ENCODE measurements at regions not wholly inside any gene's neighbourhood (a gene's known extent, or its start where the extent isn't known, plus 50 kb on each side); places are given as distances from the start of the nearest gene placed in this dataset.

DNA sequence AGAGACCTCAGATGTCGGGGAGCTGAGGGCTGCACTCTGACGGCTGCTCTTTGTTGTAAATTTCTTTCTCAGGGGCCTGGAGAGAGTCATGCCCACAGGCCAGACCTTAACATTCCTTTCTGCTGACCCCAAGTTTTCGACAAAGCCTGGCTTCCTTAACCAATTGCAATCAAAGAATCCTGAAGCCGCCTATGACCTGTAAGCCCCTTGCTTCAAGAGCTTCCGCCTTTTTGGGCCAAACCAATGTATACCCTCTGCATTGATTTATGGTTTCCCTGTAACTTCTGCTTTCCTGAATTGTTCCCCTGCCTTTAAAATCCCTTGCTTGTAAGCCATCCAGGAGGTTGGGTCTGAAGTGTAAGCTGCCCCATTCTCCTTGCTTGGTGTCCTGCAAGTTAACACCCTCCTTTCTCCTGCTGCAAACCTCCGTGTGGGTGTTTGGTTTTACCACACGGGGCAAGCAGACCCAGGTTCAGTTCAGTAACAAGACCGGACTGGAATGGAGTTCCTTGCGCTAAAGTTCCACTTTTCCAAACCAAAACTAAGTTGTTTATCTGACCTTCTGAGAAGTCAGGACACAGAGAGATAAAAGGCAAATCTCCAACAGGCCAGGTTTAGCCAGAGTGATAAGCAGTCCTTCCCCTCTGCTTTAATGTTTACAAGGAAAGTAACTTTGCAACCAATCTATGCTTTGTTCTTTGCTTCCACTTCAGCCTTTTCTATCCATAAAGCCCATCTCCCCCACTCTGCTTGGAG lies 141.6 kb downstream of the KCNJ12 start:
- intact Hi-C loops (cut with DNase I) = loop anchor here in 1 of 3 donors (10.0 kb wide), 2 partner anchors 203 to 403 kb away; no protein-coding TSS in a partner anchor
- 61 to 67% methylated on average over 9 of the region's 9 CpGs for WGBS, 2 donors
- no peaks in the 10 kb centered on the region for H3K9me3 ChIP-seq
- no peak overlapping the region for H3K27ac ChIP-seq
- H3K36me3 ChIP-seq = no peaks in the 10 kb centered on the region
- FAIRE-seq = no peak
- no peaks in the 10 kb centered on the region for H3K27me3 ChIP-seq
- TF ChIP-seq, protein P1, sequence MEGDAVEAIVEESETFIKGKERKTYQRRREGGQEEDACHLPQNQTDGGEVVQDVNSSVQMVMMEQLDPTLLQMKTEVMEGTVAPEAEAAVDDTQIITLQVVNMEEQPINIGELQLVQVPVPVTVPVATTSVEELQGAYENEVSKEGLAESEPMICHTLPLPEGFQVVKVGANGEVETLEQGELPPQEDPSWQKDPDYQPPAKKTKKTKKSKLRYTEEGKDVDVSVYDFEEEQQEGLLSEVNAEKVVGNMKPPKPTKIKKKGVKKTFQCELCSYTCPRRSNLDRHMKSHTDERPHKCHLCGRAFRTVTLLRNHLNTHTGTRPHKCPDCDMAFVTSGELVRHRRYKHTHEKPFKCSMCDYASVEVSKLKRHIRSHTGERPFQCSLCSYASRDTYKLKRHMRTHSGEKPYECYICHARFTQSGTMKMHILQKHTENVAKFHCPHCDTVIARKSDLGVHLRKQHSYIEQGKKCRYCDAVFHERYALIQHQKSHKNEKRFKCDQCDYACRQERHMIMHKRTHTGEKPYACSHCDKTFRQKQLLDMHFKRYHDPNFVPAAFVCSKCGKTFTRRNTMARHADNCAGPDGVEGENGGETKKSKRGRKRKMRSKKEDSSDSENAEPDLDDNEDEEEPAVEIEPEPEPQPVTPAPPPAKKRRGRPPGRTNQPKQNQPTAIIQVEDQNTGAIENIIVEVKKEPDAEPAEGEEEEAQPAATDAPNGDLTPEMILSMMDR (IDR thresholded peaks at IDR 0.05) = no peak
- no peak overlapping the region for H3K4me3 ChIP-seq
- no peaks in the 10 kb centered on the region for H3K4me1 ChIP-seq
- peak in 1 of 4 donors; percentile 42 for ATAC-seq
- DNase-seq = no peak

DNA sequence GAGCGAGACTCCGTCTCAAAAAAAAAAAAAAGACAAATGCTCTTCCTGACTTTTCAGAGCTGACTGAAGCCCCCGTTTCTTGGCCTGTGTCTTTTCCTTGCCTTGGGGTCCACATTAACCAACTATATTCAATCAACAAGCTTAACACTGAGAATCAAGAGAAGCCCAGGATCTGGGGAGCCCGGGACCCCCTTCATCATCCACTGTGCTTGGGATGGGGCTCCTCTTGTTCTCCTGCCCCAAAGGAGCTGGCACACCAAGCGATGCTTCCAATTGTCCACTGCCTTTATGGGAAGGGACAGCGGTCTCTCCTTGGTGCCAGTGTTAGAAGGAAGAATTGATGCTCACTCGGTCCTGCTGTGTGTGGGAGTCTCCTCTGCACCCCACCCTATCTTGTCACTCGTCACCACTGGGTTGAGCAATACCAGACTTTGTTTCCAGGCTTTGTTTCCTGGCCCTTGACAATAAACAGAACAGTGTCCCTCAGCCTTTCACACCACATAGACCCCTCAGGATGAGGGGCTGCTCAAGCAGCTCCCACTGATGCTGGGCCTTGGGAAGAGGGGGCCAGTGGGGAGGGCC lies 146.7 kb downstream of the KCNJ12 start:
- TF ChIP-seq, protein P1 (IDR thresholded peaks at IDR 0.05) = no peak
- H3K4me3 ChIP-seq = no peak overlapping the region
- no peaks in the 10 kb centered on the region for H3K9me3 ChIP-seq
- no peaks in the 10 kb centered on the region for H3K4me1 ChIP-seq
- no peak for FAIRE-seq
- H3K27me3 ChIP-seq = no peaks in the 10 kb centered on the region
- no peak overlapping the region for H3K27ac ChIP-seq
- 79 to 81% methylated on average over 6 to 7 of the region's 8 CpGs for WGBS, 2 donors
- H3K36me3 ChIP-seq = no peaks in the 10 kb centered on the region
- no peak for ATAC-seq
- DNase-seq = no peak
- intact Hi-C loops (cut with DNase I) = no loop called here

DNA sequence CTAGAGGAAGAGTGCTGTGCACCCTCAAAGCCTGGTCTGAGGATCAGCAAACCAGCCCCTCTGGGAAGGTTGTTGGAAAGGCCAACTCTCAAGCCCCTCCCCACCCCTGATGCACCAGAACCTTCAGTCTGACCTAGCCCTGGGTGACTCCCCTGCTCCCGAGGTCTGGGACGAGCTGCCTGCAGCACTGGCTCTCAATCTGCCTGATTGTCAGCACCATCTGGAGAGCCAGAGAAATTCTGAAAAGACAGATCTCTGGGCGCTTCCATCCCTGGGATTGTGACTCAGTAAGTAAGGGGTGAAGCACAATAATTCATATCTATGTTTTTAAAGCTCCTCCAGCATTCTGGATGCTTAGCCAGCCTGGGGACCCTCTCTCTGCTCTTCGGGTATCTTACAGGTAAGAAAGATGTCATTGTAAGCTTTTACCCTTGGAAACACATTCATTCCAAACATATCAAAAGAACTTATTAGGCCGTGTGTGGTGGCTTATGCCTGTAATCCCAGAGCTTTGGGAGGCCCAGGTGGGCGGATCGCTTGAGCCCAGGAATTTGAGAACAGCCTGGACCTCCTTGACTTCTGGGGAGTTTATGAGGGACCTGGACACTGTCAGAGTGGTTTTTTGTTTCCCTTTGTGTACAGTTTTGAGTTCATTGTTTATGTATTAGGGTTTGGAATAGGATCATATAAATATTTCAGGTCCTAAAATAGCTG lies 147.5 kb downstream of the KCNJ12 start:
- DNase-seq (no peak), FAIRE-seq (no peak), ATAC-seq (no peak)
- no peaks in the 10 kb centered on the region for H3K9me3 ChIP-seq
- H3K4me1 ChIP-seq = no peaks in the 10 kb centered on the region
- intact Hi-C loops (cut with DNase I) = no loop called here
- H3K36me3 ChIP-seq = no peaks in the 10 kb centered on the region
- no peak overlapping the region for H3K4me3 ChIP-seq
- H3K27ac ChIP-seq = no peak overlapping the region
- TF ChIP-seq, protein P1 (IDR thresholded peaks at IDR 0.05) = no peak
- 54 to 72% methylated on average over 7 of the region's 7 CpGs for WGBS, 2 donors
- H3K27me3 ChIP-seq = no peaks in the 10 kb centered on the region

DNA sequence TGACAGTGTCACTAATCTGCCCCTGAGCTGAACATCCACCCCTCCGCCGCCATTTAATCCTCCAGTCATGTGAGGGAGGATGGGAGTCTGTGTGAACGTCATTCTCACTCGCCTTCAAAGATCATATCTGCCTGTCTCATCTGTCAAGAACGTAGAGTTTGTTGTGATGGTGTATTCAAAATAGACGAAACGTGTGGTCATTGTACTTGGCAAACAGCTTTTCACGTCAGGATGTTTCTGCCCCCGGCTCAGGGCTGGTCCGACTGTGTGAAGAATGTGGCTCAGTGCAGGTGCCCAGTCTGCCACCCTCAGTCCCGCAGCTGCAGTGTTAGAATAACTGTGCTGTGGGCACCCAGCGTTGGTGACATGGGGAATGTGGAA lies 148.0 kb downstream of the KCNJ12 start:
- H3K4me3 ChIP-seq = no peak overlapping the region
- H3K36me3 ChIP-seq = no peaks in the 10 kb centered on the region
- no peak for DNase-seq
- no peaks in the 10 kb centered on the region for H3K4me1 ChIP-seq
- no peak overlapping the region for H3K27ac ChIP-seq
- TF ChIP-seq, protein P1 (IDR thresholded peaks at IDR 0.05) = no peak
- FAIRE-seq = no peak
- WGBS, 2 donors = 44 to 58% methylated on average over 12 of the region's 12 CpGs
- intact Hi-C loops (cut with DNase I) = no loop called here
- no peaks in the 10 kb centered on the region for H3K27me3 ChIP-seq
- no peak for ATAC-seq
- no peaks in the 10 kb centered on the region for H3K9me3 ChIP-seq
